Hepatocyte (in vitro differentiated cells): ENCODE measurements at regions not wholly inside any gene's neighbourhood (a gene's known extent, or its start where the extent isn't known, plus 50 kb on each side); places are given as distances from the start of the nearest gene placed in this dataset.

ENCODE experiments used
- CTCF ChIP-seq: fragments of 200-600 bp; sonication (generic); IDR thresholded peaks from 2 replicates; pipeline ENCODE4 v1.5.1; 2016; ENCODE audit warnings: antibody characterized with exemption, mild to moderate bottlenecking; ENCODE audit not compliant: poor library complexity
- EZH2 ChIP-seq: fragments of 200-600 bp; sonication (generic); IDR thresholded peaks from 2 replicates; pipeline ENCODE4 v1.6.1; 2016; ENCODE audit warnings: antibody characterized with exemption, mild to moderate bottlenecking, borderline replicate concordance
- EZH2phosphoT487 ChIP-seq: fragments of 200-600 bp; sonication (generic); IDR thresholded peaks from one replicate; pipeline ENCODE4 v1.6.1; 2018; ENCODE audit warnings: antibody characterized with exemption, mild to moderate bottlenecking, low read depth, moderate library complexity; ENCODE audit not compliant: unreplicated experiment, severe bottlenecking

GRCh38 chr6:152874846-152875568, 107.8 kb downstream of the FBXO5 start:
- no peak for TF ChIP-seq CTCF
- no peak for TF ChIP-seq EZH2
- TF ChIP-seq EZH2phosphoT487 = no peak
